ENCODE measurements at regions not wholly inside any gene's neighbourhood (a gene's known extent, or its start where the extent isn't known, plus 50 kb on each side); places are given as distances from the start of the nearest gene placed in this dataset.
"Not testable (repeated sequence)": the region's sequence is repeated elsewhere in the genome, so short reads cannot be mapped to it uniquely, and the experiment has no call there.

DNA sequence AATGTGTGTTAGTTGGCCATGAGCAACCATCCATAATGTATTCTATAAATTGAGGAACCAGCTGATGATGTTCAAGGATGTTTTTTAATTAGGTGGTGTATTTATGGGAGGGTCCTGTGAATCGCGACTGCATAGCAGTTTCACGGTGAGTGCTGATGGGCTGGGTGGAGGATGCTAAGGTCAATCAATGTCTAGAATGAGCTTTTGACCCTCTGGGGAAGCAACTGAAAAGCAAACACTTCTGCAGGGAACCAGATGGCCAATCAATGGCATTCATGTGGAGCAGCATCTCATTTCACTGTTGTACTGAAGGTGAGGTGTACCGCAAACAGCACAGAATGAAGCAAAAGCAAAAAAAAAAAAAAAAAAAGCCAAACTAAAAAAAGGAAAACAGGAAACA, 676.1 kb upstream of the TMEM132C start:
- no peak for DNase-seq

DNA sequence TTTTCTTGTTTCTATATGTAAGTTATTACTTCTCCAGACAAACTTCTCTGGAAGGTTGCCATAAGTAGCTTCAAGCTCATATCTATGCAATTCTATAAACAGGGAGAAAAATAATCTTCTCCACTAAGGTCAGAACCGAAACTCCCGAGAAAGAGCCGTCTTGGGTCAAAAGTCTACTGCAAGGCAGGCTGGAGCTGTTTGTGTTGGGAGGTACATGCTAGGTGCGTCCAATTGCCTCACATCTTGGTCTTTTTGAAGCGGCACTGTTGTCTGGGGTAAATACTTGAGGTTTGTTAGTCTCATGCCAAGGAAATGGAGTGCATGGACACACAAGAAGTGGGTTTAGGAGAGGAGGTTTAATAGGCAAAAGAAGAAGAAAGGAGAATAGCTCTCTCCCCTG, 674.7 kb upstream of the TMEM132C start:
- DNase-seq, result no peak

DNA sequence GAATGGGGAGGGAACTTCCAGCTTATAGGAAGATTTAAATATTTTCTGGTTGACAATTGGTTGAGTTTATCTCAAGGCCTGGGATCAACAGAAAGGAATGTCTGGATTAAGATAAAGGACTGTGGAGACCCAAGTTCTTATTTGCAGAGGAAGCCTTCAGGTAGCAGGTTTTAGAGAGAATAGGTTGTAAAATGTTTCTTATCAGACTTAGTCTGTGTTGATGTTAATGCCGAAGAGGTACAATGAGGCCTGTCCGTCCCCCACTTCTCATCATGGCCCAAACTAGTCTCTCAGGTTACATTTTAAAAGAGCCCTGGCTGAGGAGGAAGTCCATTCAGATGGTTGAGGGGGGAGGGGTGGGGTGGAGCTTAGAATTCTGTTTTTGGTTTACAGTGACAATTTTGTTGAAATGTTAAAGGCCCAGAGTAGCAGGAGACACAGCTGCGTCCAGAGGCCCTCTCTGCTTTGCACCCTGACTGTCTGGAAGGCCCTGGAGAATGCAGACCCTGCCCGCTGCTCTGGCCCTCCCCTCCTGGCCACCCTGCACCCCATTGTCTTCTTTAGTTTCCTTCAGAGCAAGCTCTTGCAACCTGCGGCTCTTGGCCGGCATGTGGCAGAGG, 672.5 kb upstream of the TMEM132C start:
- no peak for DNase-seq

DNA sequence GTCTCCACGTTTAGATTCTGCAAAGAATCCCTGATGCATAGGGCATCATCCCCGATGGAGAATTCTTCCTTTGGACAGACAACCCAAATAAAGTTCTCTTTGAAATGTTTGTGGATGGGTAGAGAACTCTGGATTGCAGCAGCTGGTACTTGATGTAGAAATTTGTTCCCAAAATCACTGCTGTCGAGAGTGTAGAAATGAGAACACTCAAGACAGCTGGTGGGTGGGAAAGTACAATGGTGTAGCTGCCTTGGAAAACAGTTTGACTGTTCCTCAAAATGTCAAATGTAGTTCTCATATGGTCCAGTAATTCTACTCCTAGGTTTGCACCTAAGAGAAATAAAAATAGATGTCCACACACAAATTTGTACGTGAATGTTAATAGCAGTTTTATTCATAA, 671.5 kb upstream of the TMEM132C start:
- DNase-seq, result no peak

DNA sequence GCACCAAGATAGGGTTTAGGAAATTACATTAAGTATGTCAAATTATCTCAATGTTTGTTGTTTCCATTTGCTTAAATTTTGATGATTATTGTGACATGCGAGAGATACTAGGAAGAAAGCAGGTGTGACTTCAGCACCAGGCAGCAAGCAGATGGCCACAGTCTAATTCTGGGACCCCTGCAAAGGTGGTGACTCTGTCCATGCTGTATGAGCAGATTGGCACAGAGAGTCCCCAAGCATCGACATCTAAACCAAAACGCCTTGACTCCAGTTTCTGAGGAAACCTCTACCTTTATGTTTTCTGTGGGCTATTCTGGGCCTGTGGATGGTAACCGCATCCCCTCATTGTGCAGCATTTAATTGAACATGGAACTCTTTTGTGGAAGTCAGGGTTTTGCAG, 670.1 kb upstream of the TMEM132C start:
- no peak for DNase-seq

DNA sequence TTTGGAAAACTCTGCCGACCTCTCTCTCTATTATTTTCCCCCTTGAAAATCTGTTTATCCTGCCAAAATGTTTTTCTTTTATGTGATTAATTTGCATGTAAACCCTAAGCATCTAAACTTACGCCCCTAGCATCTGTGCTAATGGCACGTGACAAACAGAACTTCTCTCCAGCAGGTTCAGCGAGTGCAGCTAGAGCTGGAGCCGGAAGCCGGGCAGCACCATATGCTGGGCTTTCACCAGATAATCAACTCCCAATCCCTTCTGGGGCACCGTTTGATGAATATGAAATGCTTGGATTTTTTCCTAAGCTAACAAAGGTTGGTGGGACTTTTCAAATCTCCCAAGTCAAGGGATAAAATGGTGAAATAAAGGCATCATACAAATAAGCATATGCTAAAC, 667.5 kb upstream of the TMEM132C start:
- DNase-seq, result no peak

DNA sequence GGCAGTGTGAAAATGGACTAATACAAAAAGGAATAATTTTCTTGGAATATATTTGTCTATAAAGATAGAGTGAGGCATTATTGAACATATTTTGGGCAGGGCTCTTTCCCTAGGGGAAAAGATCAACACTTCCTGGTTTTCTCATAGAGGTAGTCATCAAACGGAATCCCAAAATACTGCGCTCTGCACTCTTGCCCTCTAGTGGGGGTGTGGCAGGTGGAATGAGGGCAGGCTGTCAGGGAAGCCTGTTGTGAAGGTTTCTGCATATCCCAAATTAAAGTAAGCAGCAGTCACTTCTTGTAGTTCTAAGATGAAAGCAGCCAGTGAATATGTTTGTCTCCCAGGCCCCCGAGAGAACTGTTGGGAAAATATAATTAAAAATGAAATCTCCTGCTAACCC, 666.8 kb upstream of the TMEM132C start:
- DNase-seq, result no peak

DNA sequence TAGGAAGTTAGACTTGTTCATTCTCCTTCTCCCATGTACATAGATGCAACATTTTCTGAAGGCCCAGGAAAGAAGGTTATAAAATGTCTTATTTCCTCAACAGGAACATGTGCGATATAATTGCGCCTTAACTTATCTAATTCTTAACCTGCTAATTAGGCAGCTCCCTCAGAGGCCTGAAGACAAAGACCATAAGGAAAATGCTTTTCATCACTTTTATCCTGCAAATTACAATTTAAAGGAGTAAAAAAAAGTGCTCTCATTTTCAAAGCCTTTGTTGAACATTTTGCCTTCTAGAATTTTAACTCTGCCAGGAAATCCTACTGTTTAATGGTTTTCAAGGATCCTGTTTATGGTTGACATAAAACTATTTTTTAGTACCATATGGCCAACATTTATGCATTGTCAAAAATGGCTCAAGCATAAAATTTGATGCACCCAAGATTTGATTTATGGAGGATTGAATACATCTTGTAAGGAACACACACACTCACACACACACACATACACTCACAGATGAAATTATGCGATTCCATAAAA, 660.4 kb upstream of the TMEM132C start:
- no peak for DNase-seq

DNA sequence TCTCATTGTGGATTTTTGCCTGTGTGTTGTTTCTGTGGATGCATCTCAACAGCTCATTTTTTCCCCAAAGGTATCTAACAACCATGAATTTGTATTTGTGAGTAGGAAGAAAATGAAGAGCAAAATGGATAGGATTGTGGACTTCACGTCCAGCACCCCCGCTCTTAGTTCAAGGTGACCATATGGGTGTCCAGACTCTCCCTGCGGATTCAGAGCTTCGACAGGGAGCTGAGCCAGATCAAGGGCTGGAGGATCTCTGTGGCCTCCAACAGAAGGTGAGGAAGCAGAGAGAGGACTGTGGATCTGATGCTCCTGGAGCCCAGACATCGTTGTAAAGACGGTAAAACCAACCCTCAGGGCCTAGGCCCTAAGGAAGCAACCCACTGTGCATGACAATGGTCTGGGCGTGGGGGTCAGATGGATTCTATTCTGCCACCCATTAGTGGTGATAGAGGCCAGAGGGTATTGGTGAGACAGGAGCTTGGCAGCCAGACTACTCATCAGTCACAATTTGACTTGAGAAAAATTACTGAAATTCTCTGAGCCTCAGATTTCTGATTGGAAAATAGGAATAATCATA, 659.7 kb upstream of the TMEM132C start:
- no peak for DNase-seq

DNA sequence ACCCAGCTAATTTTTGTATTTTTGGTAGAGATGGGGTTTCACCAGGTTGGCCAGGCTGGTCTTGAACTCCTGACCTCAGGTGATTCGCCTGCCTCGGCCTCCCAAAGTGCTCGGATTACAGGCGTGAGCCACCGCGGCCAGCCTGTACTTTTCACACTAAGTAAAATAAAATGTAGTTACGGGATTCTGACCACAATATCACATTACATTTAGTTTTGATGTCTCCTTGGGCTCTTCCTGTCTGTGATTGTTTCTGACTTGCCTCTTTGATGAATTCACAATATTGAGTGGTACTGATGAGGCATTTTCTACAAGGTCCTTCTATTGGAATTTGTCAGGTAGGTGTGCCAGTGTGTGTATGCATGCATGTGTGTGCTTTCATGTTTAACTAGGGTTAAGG, 658.6 kb upstream of the TMEM132C start:
- not testable (repeated sequence) for DNase-seq

DNA sequence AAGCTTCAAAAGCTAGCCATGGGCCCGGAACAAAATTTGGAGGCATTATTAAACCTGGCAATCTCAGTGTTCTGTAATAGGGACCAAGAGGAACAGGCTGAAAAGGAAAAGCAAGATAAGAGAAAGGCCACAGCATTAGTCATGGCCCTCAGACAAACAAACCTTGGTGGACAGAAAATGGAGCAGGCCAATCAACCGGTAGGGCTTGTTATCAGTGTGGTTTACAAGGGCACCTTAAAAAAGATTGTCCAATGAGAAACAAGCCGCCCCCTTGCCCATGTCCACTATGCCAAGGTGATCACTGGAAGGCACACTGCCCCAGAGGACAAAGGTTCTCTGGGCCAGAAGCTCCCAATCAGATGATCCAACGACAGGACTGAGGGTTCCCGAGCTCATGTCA, 653.9 kb upstream of the TMEM132C start:
- DNase-seq, result no peak

DNA sequence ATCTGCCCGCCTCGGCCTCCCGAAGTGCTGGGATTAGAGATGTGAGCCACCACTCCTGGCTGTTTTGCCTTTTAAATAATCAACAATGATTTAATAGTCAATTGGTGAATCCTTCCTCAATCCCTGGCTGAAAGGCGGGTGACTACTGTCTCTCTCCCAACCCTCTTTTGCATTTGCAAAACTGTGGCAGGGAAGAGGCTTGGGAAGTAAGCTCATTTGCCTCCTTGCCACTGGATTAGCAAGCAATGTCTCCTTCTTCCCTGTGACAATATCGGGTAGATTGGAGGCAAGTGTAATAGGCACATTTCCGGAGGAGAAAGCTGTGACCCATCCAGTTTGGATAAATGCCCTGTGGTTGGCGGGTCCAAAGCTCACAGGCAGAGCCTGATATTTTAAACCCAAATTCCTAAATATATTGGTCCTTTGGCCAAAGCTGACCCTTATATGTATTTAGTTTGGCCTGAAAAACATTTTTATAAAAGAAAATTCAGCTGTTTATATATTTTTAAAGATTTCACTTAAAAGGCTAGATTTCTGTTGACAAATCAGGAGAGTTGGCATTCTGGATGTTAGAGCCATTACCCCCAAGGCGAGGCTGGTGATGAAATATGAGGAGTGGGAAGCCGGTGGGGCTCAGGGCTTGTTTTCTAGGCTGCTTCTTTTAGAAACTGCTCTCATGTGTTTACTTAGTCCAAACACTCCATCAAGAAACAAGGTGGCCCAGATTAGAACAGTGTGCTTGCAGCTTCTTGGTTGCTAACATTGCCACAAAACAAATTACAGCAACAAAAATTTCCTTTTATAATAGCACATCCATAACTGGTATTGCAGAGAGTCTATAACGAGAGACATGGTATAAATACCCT, 646.9 kb upstream of the TMEM132C start:
- no peak for DNase-seq

DNA sequence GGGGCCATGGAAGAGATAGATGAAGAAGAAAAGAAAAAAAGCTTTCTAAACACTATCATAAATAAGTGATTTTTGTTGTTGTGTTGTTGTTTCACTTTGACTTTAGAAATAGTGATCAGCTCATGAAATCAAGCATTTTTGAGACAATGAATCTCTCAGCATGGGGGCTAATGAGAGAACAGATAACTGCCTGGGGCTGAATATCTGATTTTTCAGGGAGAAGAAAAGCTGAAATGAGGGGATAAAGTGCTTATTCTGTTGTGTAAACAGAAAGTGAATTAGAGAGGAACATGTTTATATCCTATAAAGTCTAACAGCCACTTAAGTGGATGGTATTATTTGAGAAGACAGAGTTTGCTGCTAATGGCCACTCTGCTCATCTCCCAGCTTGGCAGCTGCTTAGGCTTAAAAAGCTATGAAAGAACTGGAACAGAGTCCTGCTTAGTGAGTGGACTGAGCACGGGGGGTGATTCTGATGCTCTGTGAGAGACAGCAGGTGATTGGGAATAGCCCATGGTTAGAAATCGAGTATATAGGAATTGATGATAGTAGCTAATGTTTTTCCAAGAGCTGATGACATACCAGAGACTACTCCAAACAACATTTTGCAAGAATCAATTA, 646.1 kb upstream of the TMEM132C start:
- no peak for DNase-seq

DNA sequence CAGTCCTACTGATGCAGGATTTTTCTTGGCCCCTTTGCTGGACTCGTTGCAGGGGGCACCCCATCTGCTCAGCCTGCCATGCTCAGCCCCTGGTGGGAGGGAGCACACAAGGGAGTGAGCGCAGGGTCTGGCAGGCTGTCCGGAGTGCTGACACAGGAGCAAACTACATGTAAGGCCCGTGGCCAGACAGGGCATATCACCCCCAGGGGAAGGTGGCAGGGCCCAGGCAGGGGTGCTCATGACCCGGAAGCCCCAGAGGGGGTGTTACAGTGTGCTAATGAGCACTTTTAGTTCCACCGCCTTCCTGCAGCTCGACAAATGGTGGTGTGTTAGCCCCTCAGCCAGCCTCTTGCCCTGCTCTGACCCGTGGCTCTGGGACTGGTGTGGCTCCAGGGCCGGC, 645.6 kb upstream of the TMEM132C start:
- DNase-seq, result no peak

DNA sequence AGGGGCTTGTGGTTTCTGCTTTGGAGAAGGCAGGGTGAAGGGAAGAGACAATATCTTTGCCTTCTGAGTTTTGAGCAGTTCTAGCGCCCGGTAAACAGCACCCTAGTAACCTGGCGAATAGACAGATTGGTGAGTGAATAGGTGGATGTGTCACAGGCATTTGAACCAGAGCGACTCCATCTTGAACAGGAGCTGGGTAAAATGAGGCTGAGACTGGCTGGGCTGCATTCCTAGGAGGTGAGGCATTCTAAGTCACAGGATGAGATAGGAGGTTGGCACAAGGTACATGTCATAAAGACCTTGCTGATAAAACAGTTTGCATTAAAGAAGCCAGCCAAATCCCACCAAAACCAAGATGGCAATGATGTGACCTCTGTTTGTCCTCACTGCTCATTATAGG, 643.6 kb upstream of the TMEM132C start:
- DNase-seq, result no peak

DNA sequence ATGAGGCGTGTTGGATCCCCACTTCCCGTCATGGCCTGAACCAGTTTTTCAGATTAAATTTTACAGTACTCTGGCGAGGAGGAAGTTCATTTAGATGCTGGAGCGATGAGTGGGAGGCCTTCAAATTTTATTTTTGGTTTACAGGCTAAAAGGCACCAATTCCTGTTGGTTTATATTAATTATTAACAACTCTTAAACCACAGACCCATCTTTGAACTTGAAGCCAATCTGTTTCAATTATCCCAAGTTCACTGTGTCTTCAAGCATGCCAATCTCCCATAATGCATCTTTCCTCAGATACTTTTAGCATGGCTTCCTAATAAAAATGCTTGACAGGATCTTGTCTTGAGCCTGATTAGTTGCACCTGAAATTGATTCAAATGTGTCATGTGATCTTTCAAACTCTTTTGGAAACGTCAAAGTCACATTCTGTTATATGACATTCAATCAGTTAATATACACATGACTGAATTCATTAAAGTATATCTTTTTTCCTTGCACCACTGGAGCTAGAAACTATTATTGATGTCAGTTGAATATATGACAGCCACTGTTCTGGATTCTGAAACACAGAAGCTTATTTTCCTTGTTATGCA, 641.7 kb upstream of the TMEM132C start:
- DNase-seq, result no peak

DNA sequence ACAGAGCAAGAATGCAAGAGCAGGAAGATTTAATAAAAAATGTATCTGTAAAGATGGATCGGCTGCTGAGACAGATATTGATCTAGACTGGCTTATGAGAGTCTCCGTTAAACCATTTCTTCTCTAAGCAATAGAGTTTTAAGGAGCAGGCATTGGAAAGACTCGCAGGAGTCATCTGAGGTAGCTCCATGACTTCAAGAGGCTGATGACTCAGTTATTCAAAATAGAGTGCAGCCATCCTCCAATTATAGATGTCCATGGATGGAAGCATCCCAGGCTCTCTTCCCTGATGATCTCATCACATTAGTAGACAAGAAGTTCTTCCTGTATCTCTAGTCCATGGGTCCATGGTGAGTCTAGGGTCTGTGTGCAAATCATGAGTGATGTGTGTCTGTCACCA, 638.3 kb upstream of the TMEM132C start:
- no peak for DNase-seq

DNA sequence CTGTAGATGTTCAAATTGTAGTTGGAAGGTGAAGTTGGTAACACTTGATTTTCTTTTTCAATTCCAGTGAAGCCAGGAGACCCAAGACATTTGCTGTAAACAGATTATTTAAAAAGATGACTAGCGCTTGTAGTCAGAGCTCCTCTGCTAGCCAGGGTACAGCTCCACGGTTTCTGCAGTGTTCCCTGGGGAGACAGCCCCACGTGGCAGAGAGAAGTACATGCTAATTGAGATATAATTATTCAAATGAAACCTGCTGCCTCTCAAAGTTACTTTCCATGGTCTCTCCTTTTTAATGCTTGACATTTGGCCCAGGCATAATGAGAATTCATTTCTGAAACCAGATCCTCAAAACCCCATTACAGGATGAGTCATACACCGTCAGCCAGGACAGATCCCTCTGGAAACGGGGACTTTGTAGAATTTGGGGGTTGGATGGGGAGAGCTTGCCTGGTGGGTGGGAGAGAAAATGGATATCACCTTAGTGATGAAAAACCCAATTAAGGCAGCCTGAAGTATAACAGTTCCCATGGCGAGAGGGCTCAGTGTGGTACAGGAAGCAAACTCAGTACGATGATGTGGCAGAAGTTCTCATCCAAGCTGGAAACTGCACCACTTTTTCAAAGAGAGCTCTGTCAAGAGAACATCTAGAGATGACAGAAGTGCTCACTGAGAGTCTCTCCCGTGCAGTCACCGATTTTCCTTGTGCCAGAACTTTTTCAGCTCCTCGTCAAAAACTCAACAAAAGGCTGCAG, 637.7 kb upstream of the TMEM132C start:
- DNase-seq, result no peak

DNA sequence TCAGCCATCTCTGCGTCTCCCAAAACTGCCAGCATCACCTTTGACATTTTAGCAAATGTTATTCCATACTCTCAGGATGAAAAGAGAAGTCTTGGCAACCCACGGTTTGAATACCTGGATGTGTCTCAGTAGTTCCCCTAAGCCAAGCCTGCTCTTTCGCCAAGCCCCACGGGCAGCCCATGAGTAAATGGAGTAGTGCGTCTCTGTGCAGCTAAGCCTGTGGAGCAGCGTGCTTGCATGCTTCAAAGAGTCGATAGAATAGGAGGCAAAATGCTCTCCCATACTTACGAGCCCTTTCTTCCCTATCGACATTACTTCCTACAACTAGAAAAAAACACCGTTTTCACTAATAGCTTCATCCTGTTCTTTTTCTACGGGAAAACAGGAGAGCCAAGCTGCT, 634.5 kb upstream of the TMEM132C start:
- no peak for DNase-seq

DNA sequence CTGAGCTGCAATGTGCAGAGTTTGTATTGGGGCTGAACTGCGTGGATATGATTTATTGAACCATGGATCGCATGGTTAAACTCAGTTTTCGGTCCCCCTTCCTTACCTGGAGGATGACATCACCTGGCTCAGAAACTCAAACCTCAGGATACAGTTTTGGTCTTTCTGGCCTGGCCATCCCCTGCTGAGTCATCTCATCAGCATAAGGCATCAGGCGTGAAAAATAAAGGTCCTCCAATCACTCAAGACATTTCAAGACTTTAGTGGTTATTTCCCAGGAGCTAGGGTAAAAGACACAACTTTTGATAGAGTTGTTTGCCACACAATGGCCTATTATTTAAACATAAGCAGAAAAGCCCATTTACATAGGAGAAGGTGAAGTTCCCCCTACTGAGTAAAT, 631.1 kb upstream of the TMEM132C start:
- DNase-seq, result no peak

DNA sequence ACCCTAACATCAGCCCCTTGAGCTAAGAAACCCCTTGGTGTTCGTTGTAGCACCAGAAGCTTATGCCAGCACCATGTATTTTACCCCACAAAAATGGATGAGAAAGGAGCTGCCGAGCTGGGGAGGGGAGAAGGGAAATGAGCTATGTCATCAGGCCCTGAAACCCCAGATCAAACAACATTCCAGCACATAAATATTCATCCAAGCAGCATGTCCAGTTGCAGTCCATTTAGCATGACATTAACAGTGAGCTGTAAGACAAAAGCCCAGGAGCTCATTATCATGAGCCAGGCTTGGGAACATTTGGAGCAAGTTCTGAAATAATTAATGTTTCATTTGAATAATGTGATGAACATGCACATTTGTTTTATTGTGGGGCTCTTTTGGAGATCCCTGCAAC, 630.1 kb upstream of the TMEM132C start:
- no peak for DNase-seq

DNA sequence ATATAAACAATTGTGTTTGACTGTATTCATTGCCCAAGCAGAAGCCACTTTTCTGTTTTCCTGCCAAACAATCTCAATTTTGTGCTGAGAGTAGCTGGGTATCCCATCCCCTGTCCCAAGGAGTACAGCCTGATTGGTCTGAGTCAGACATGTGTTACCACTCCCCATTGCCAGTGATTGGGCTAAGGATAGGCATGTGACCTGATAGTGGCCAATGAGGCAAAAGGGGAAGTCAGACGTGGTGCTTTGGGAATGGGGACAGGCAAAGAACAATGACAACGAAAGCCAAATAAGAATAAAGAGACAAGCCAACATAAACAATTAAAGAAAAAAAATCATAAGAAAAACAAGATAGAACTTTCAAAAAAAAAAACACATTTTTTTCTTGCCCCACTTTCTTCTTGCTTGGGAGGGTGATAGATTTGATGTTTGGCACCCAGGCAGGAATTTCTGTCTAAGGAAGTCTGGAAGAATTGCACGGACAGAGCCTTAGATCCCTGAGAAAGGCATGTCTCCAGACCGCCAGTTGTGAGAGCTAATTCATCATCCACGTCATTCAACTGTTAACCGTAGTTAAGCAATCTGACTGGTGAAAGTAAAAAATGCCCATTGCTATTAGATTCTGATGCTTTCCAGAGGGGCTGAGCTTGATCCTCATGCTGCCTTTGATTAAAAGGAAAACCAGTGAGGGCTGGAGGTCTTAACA, 626.6 kb upstream of the TMEM132C start:
- no peak for DNase-seq
